ENCODE measurements at regions not wholly inside any gene's neighbourhood (a gene's known extent, or its start where the extent isn't known, plus 50 kb on each side); places are given as distances from the start of the nearest gene placed in this dataset.

GRCh38 chr6:145475794-145476396 is 259.4 kb downstream of the EPM2A start:
- DNase-seq (ENCODE audit: extremely low spot score) = no peak
- WGBS = 48% methylated on average over 1 of the region's 1 CpG
- Histone ChIP-seq H3K27ac (ENCODE audit: low read depth) (no peak overlapping the region), H3K36me3 (ENCODE audit: insufficient read depth) (no peaks in the 10 kb centered on the region), H3K4me1 (ENCODE audit: insufficient read depth) (no peaks in the 10 kb centered on the region), H3K4me3 (ENCODE audit: low read depth, low read length) (no peak overlapping the region)

GRCh38 chr6:145480024-145480423 is 255.3 kb downstream of the EPM2A start:
- WGBS = 92% methylated on average over 1 of the region's 1 CpG
- DNase-seq (ENCODE audit: extremely low spot score) = no peak
- H3K36me3 ChIP-seq (ENCODE audit: insufficient read depth) = no peaks in the 10 kb centered on the region
- no peak overlapping the region for H3K27ac ChIP-seq (ENCODE audit: low read depth)
- H3K4me1 ChIP-seq (ENCODE audit: insufficient read depth) = no peaks in the 10 kb centered on the region
- H3K4me3 ChIP-seq (ENCODE audit: low read depth, low read length) = no peak overlapping the region

DNA sequence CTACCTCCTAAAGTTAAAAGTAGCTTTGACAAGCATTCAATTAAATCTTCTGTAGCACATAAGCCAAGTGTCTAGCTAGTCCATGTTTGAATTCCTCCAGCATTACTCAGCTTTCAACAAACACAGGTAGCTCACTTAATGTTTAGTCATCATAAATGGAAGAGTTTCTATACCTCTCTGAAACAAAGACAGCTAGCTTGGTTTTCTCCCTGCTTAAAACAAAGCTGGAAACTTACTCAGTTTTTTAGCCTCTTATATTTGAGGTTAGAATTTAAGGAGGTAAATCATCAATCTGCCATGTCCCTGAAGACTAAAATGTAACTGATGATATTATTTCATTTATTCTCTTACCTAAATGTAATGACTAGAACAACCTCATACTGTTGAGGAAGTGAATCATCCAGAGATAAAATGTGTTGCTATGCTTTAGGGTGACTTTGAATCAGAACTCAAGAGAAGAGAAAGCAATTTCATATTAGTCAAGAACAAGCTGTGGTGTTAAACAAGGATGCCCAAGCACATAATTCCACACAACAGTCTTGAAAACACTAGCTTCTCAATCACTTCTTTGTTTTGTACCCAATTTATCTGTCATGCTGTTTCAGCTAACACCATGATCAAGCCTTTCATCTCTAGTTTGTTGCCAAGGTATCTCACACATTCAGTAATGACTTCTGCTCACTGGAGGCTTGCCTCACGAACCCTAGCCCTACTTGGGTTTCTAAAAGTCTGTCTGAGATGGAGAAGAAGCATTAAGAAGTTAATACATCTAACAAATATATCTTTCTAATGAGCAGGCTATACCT is 251.9 kb downstream of the EPM2A start:
- DNase-seq (ENCODE audit: extremely low spot score) = peak; percentile 5
- Histone ChIP-seq H3K27ac (ENCODE audit: low read depth) (no peak overlapping the region), H3K36me3 (ENCODE audit: insufficient read depth) (no peaks in the 10 kb centered on the region), H3K4me3 (ENCODE audit: low read depth, low read length) (no peak overlapping the region), H3K4me1 (ENCODE audit: insufficient read depth) (no peaks in the 10 kb centered on the region)
- 54% methylated on average over 1 of the region's 1 CpG for WGBS

- no peak for DNase-seq (ENCODE audit: extremely low spot score)
- Histone ChIP-seq H3K4me3 (ENCODE audit: low read depth, low read length) (no peak overlapping the region), H3K27ac (ENCODE audit: low read depth) (no peak overlapping the region), H3K4me1 (ENCODE audit: insufficient read depth) (no peaks in the 10 kb centered on the region), H3K36me3 (ENCODE audit: insufficient read depth) (no peaks in the 10 kb centered on the region)
- WGBS = 64% methylated on average over 2 of the region's 2 CpGs
These were observed 250.0 kb downstream of the EPM2A start for GRCh38 chr6:145485288-145485687.

DNA sequence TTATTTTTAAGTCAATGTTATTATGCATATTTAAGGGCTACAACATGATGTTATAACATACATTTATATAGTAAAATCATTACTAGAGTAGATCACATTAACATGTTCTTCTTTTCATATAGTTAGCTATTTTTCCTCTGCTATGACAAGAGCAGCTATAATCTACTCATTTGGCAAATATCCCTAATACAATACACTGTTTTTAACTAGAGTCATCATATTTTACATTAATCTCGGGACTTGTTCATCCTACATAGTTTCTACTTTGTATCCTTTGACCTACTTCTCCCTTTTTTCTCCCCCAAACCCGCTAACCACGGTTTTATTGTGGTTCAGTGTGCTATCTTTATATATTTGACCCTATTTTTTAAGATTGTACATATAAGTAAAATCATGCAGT is 249.0 kb downstream of the EPM2A start:
- 75% methylated on average over 3 of the region's 3 CpGs for WGBS
- no peak overlapping the region for H3K4me3 ChIP-seq (ENCODE audit: low read depth, low read length)
- H3K36me3 ChIP-seq (ENCODE audit: insufficient read depth) = no peaks in the 10 kb centered on the region
- no peak for DNase-seq (ENCODE audit: extremely low spot score)
- no peak overlapping the region for H3K27ac ChIP-seq (ENCODE audit: low read depth)
- no peaks in the 10 kb centered on the region for H3K4me1 ChIP-seq (ENCODE audit: insufficient read depth)

- 72% methylated on average over 6 of the region's 6 CpGs for WGBS
- no peak for DNase-seq (ENCODE audit: extremely low spot score)
- Histone ChIP-seq H3K27ac (ENCODE audit: low read depth) (no peak overlapping the region), H3K4me3 (ENCODE audit: low read depth, low read length) (no peak overlapping the region), H3K36me3 (ENCODE audit: insufficient read depth) (no peaks in the 10 kb centered on the region), H3K4me1 (ENCODE audit: insufficient read depth) (no peaks in the 10 kb centered on the region)
These were observed 245.7 kb downstream of the EPM2A start for GRCh38 chr6:145489583-145489982.

- no peak overlapping the region for H3K27ac ChIP-seq (ENCODE audit: low read depth)
- H3K36me3 ChIP-seq (ENCODE audit: insufficient read depth) = no peaks in the 10 kb centered on the region
- no peaks in the 10 kb centered on the region for H3K4me1 ChIP-seq (ENCODE audit: insufficient read depth)
- no peak overlapping the region for H3K4me3 ChIP-seq (ENCODE audit: low read depth, low read length)
- no peak for DNase-seq (ENCODE audit: extremely low spot score)
- WGBS = 80% methylated on average over 3 of the region's 3 CpGs
These were observed 245.3 kb downstream of the EPM2A start for GRCh38 chr6:145490068-145490467.

DNA sequence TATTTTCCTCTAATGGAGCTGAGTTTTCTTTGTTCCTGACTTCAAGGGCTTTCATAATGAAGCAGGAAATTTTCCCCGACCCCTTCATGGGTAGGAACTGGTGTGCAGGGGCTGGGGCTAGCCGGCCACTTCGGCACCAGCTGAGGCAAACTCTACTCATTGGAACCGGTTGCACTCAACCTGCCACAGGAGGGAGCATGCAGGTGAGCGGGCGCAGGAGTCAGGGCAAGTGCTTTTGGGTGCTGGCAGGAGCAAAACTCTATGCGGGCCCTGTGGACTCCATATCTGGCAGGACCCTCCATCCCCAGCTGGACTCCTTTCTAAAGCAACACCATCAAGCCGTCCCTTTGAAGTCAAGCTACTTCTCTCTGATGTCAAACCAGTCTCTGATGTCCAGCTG is 244.2 kb downstream of the EPM2A start:
- no peaks in the 10 kb centered on the region for H3K36me3 ChIP-seq (ENCODE audit: insufficient read depth)
- no peaks in the 10 kb centered on the region for H3K4me1 ChIP-seq (ENCODE audit: insufficient read depth)
- H3K27ac ChIP-seq (ENCODE audit: low read depth) = no peak overlapping the region
- no peak overlapping the region for H3K4me3 ChIP-seq (ENCODE audit: low read depth, low read length)
- no peak for DNase-seq (ENCODE audit: extremely low spot score)
- WGBS = 65% methylated on average over 8 of the region's 8 CpGs

DNA sequence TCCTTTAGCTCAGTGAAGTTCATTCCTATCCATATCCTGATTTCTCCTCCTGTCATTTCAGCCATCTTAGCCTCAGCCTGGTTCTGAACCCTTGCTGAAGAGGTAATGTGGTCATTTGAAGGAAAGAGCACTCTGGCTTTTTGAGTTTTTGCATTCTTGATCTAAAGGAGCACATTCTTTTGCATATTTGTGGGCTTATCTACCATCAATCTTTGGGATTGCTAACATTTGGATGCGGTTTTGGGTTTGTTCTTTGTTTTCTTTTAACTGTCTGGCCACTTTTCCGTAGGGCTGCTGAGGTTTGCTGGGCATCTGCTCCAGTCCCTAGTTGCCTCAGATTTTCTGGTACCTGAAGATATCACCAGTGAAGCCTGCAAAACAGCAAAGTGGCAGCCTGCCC is 238.3 kb downstream of the EPM2A start:
- DNase-seq (ENCODE audit: extremely low spot score) = no peak
- no peak overlapping the region for H3K4me3 ChIP-seq (ENCODE audit: low read depth, low read length)
- H3K36me3 ChIP-seq (ENCODE audit: insufficient read depth) = no peaks in the 10 kb centered on the region
- H3K27ac ChIP-seq (ENCODE audit: low read depth) = no peak overlapping the region
- WGBS = 34% methylated on average over 2 of the region's 2 CpGs
- no peaks in the 10 kb centered on the region for H3K4me1 ChIP-seq (ENCODE audit: insufficient read depth)

DNA sequence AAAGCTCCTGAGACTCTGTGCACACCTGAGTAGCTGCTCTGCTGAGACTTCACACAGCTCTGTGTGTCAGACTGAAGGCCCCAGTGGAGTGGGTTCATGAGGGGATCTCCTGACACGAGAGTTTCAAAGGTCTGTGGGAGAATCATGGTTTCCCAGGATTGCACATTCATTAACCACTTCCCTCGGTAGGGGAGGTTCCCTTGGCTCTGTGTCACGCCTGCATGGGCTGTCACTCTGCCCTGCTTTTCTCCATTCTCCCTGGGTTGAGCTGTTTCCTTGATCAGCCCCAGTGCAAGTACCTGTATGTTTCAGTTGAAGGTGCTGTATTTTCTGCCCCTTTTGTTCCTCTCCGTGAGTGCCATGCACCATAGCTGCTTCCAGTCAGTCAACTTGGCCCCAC is 236.9 kb downstream of the EPM2A start:
- no peaks in the 10 kb centered on the region for H3K4me1 ChIP-seq (ENCODE audit: insufficient read depth)
- no peaks in the 10 kb centered on the region for H3K36me3 ChIP-seq (ENCODE audit: insufficient read depth)
- no peak for DNase-seq (ENCODE audit: extremely low spot score)
- WGBS = 76% methylated on average over 4 of the region's 4 CpGs
- no peak overlapping the region for H3K4me3 ChIP-seq (ENCODE audit: low read depth, low read length)
- no peak overlapping the region for H3K27ac ChIP-seq (ENCODE audit: low read depth)

GRCh38 chr6:145502416-145502815 is 232.9 kb downstream of the EPM2A start:
- no peak overlapping the region for H3K4me3 ChIP-seq (ENCODE audit: low read depth, low read length)
- WGBS = 64% methylated on average over 1 of the region's 1 CpG
- DNase-seq (ENCODE audit: extremely low spot score) = no peak
- no peaks in the 10 kb centered on the region for H3K36me3 ChIP-seq (ENCODE audit: insufficient read depth)
- H3K27ac ChIP-seq (ENCODE audit: low read depth) = no peak overlapping the region
- no peaks in the 10 kb centered on the region for H3K4me1 ChIP-seq (ENCODE audit: insufficient read depth)

GRCh38 chr6:145506136-145506535 is 229.2 kb downstream of the EPM2A start:
- Histone ChIP-seq H3K36me3 (ENCODE audit: insufficient read depth) (no peaks in the 10 kb centered on the region), H3K4me1 (ENCODE audit: insufficient read depth) (no peaks in the 10 kb centered on the region), H3K27ac (ENCODE audit: low read depth) (no peak overlapping the region), H3K4me3 (ENCODE audit: low read depth, low read length) (no peak overlapping the region)
- no peak for DNase-seq (ENCODE audit: extremely low spot score)
- WGBS = 31% methylated on average over 2 of the region's 2 CpGs

- 56% methylated on average over 1 of the region's 1 CpG for WGBS
- no peak overlapping the region for H3K4me3 ChIP-seq (ENCODE audit: low read depth, low read length)
- H3K4me1 ChIP-seq (ENCODE audit: insufficient read depth) = no peaks in the 10 kb centered on the region
- DNase-seq (ENCODE audit: extremely low spot score) = no peak
- H3K27ac ChIP-seq (ENCODE audit: low read depth) = no peak overlapping the region
- no peaks in the 10 kb centered on the region for H3K36me3 ChIP-seq (ENCODE audit: insufficient read depth)
These were observed 228.8 kb downstream of the EPM2A start for GRCh38 chr6:145506565-145506964.

- Histone ChIP-seq H3K4me3 (ENCODE audit: low read depth, low read length) (no peak overlapping the region), H3K4me1 (ENCODE audit: insufficient read depth) (no peaks in the 10 kb centered on the region), H3K36me3 (ENCODE audit: insufficient read depth) (no peaks in the 10 kb centered on the region), H3K27ac (ENCODE audit: low read depth) (no peak overlapping the region)
- DNase-seq (ENCODE audit: extremely low spot score) = no peak
- 95% methylated on average over 2 of the region's 2 CpGs for WGBS
These were observed 228.1 kb downstream of the EPM2A start for GRCh38 chr6:145507239-145507638.
